ENCODE measurements at regions not wholly inside any gene's neighbourhood (a gene's known extent, or its start where the extent isn't known, plus 50 kb on each side); places are given as distances from the start of the nearest gene placed in this dataset.
"Not testable (repeated sequence)": the region's sequence is repeated elsewhere in the genome, so short reads cannot be mapped to it uniquely, and the experiment has no call there.

DNA sequence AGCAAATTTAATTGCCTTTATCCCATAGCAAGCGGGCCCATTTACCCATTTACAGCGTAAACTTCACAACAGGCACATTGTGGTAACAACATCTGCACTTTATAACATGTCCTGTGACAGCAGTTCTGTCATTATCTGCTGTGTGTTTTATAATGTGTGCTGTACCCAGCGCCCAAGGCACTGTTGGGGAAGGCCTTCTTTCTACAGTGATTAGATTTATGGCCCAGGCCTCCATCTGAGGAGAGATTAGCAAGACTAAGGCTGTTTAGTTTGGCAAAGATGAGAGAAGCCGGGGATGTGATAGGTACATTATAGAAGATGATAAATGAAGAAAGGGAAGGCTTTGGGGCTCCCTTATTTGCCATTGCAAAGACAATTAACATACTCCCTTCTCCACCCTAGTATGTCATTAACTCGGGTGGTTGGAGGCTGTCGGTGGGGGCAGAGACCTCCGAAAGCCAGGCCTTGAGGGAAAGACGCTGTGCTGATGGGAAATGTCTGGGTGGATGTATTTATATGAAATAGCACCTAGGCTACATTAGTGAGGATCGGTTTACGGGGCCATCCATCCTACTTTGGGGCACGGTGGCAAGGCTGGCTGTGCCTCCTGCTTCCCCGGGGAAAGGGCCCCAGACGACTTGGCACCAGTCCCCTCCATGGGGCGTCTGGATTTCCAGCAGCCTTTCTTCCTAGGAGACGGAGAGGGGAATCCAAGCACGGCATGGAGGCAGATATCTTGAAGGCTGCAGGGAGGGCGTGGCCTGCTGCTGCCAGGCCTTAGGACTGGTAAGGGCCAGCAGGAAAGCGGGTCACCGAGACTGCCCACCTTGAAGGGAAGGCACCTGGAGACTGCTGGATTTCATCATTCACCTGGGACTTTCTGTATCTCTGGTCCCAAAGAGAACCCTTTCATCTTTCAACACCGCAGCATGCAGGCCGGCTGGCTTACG is 64.3 kb upstream of the PTCH1 start:
- DNase-seq (ENCODE audit: low read depth) = no peak

DNA sequence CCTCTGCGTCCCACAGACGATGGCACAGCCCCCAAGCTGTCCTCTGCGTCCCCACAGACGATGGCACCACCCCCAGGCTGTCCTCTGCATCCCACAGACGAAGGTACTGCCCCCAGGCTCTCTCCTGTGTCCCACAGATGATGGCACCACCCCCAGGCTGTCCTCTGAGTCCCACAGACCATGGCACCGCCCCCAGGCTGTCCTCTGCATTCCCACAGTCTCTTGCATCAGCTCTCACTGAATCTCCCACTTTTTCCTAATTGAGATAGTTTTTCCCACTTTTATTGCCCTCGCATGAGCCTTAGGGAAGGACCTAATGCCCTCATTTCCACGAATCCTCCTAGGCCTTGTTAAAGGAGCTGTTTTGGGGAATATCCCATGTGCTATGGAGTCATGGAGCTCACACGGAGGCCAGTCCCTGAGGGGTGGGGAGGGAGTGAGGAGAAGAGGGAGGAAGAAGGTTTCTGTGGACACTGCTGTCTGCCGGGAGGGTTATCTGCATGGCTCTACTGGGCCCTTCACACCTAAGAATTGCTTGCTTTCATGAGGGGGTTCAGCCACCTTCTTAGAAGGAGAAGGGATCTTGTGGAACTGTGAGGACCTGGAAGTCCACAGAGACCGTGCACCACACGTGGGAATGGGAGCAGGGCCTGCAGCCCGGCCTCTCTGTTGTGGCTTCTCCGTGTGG is 58.2 kb upstream of the PTCH1 start:
- DNase-seq (ENCODE audit: low read depth) = no peak

DNA sequence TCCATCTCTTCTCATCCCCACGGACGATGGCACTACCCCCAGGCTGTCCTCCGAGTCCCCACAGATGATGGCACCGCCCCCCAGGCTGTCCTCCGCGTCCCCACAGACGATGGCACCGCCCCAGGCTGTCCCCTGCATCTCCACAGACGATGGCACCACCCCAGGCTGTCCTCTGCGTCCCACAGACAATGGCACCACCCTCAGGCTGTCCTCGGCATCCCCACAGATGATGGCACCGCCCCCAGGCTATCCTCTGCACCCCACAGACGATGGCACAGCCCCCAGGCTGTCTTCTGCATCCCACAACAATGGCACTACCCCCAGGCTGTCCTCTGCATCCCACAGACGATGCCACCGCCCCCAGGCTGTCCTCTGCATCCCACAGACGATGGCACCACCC is 57.4 kb upstream of the PTCH1 start:
- no peak for DNase-seq (ENCODE audit: low read depth)

DNA sequence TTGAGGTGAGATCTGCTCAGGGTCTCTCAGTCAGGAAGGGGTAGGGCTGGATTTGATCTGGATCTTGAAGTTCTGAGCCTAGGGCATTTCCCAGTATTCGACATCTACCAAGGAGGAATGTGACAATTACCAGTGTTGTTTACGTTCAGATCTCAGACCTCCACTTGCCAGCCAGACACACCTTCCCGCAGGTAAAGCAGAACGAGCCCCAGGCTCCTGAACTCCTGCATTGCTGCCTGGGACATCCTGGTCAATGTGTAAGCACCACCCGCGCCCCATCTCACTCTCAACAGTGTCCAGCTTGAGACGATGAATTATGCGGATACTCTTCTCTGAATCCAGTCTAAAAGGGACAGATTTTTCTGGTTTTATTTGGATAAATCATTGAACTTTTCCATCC is 56.7 kb upstream of the PTCH1 start:
- DNase-seq (ENCODE audit: low read depth) = no peak

DNA sequence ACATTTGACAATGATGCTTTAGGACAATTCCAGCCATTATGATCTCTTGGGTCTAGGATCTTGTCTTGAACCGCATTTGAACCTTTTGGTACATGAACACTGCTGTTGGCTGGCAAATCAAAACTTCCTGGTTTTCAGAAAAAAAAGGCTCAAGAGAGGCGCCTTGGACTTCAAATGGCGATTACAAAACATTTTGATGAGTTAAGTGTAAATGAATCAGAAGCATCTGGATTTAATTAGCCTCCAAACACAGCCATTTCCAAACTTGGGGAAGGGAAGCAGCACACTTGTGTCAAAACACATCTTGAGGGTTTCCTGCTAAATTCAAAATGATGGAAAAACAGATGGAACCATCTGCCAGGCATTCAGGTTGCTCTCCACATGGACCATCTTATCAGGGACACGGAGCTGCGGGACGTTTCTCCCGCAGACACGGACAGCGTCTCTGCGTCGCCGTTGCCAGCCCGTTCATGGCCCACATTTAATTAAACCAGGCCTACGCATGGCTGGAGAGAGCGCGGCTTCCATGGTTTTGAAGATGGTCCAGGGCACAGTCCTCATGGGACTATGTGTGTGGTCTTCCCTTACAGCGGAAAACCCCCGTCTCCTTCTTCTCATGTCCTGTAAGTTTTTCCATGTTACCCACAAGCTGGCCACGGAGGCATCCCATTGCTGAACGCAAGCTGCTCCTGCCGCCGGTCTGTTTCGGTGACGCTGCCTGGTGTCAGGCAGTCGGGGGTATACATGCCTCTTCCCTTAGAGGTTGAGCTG is 55.8 kb upstream of the PTCH1 start:
- DNase-seq (ENCODE audit: low read depth) = no peak

DNA sequence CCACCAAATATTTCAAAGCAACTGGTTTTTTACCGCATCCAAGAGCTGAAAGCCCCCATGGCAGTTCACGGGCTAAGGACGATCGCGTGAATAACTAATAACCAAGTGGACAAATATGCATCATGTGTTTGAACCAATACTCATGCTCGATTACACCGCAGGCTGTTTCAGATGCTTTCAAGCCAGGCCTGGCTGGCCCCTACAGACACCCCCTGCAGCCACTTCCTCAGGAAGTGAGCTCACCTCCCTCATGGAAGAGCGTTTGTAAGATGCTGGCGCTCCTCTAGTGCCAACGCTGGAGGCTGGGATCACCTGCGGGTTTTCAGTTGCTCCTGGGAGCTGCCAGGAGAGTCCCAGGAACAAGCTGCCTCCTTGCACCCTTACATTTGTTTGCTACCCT is 53.9 kb upstream of the PTCH1 start:
- DNase-seq (ENCODE audit: low read depth) = no peak

DNA sequence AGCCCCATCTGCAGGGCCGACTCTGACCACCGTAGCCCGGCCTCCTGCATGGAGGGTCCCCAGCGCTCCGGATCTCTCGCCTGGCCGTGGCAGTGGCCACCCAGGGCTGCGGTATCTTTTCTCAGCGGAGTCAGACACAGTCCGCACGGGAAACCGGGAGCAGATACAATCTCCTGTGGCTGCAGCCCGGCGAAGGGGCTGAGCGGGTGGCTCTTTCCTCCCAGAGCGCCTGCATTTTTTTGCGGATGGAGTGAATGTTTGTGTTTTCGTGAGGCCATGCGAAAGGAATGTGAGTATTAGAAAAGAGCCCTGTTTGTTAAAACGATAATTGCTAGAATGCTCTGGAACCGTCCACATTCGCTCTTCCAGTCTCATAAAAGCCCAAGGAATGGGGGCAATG is 53.4 kb upstream of the PTCH1 start:
- DNase-seq (ENCODE audit: low read depth) = no peak

DNA sequence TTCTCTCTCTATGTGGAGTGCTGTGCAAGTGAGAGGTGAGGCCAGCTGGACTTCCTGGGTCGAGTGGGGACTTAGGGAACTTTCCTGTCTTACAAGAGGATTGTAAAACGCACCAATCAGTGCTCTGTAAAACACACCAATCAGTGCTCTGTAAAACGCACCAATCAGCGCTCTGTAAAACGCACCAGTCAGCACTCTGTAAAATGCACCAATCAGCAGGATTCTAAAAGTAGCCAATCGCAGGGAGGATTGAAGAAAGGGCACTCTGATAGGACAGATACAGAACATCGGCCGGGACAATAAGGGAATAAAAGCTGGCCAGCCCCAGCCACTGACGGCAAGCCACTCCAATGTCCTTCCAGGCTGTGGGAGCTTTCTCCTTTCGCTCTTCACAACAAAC is 52.0 kb upstream of the PTCH1 start:
- not testable (repeated sequence) for DNase-seq (ENCODE audit: low read depth)
